K562 (cell line): ENCODE measurements at regions not wholly inside any gene's neighbourhood (a gene's known extent, or its start where the extent isn't known, plus 50 kb on each side); places are given as distances from the start of the nearest gene placed in this dataset.

Experiments
- ATAC-seq: fragments of 200-7000 bp; cut with Tn5 transposase; 3 replicates; pipeline ENCODE4 v1.9.1; 2020; ENCODE audit warnings: moderate library complexity
- BruUV-seq: library from RNA; stranded (reverse); fragments of 400-500 nt; replicated peaks from 2 replicates; lab custom pipeline; 2021; lab: Mats Ljungman, UMichigan
- CTCF ChIA-PET: fragments of 300-600 bp; formaldehyde crosslinking; extraction: SDS; loops from one replicate; lab custom pipeline; 2021; ENCODE audit warnings: low intra/inter-chr PET ratio; lab: Yijun Ruan, JAX
- POLR2A ChIA-PET: fragments of 300-600, 350-650 bp; sonication (Branson Sonifier 250); formaldehyde crosslinking; extraction: SDS; loops from one replicate; lab custom pipeline; 2021; ENCODE audit warnings: antibody characterized with exemption, inconsistent platforms; lab: Yijun Ruan, JAX
- DNase-seq, 4 experiments: peaks; one replicate each; pipeline versions ENCODE4 v3.0.0 to v3.0.0-alpha.2; 2011 to 2018; ENCODE audit warnings: low spot score in 3 of 4, mixed read lengths in 3 of 4; ENCODE audit errors: extremely low read depth in 1 of 4
- FAIRE-seq: peaks from 2 replicates; lab custom pipeline; 2011; peaks lifted over from hg19 to GRCh38; lab: Jason Lieb, UNC
- H2AFZ ChIP-seq: 2 replicates; pipeline ENCODE4 v1.6.0; 2011; ENCODE audit warnings: low read depth, low read length, control low read depth, inconsistent platforms
- H3K27ac ChIP-seq: fragments of 200-600 bp; 3 replicates; pipeline ENCODE4 v1.8.0; 2011; ENCODE audit warnings: low read depth, mild to moderate bottlenecking, control low read depth, inconsistent platforms, low read length, moderate library complexity, mixed read lengths; ENCODE audit errors: extremely low read depth
- H3K27me3 ChIP-seq, 2 experiments: fragments of 300-600 bp in 1 of 2; 2 replicates in 1 of 2; 3 replicates in 1 of 2; pipeline versions ENCODE4 v1.6.0 to v1.8.0; 2011; ENCODE audit warnings: inconsistent platforms in 2 of 2, low read length in 2 of 2, mild to moderate bottlenecking in 1 of 2, mixed read lengths in 1 of 2, moderate library complexity in 1 of 2; ENCODE audit not compliant: control insufficient read depth in 2 of 2, insufficient read depth in 2 of 2
- H3K36me3 ChIP-seq: fragments of 300-600 bp; 3 replicates; pipeline ENCODE4 v1.8.0; 2011; ENCODE audit warnings: mild to moderate bottlenecking, low read length, inconsistent platforms; ENCODE audit not compliant: control insufficient read depth, insufficient read depth
- H3K4me1 ChIP-seq, 2 experiments: fragments of 200-600 bp in 1 of 2; replicated peaks in 1 of 2; 2 replicates in 1 of 2; 3 replicates in 1 of 2; pipeline versions ENCODE4 v1.5.1 to v1.8.0; 2011; ENCODE audit warnings: inconsistent platforms in 2 of 2, low read length in 2 of 2, mild to moderate bottlenecking in 1 of 2, mixed read lengths in 1 of 2, moderate library complexity in 1 of 2; ENCODE audit not compliant: control insufficient read depth in 2 of 2, insufficient read depth in 2 of 2
- H3K4me2 ChIP-seq: 2 replicates; pipeline ENCODE4 v1.6.1; 2011; ENCODE audit warnings: low read length, control low read depth, inconsistent platforms, mixed read lengths; ENCODE audit not compliant: insufficient read depth
- H3K4me3 ChIP-seq: fragments of 200-600 bp; sonication (generic), shearing (Covaris generic); 2 replicates; pipeline ENCODE4 v1.5.1; 2016; ENCODE audit warnings: control low read depth, inconsistent platforms
- H3K79me2 ChIP-seq: fragments of 200-600 bp; 3 replicates; pipeline ENCODE4 v1.8.0; 2011; ENCODE audit warnings: low read length, inconsistent platforms; ENCODE audit not compliant: control insufficient read depth, insufficient read depth
- H3K9ac ChIP-seq, 2 experiments: 2 replicates each; pipeline versions ENCODE4 v1.6.0 to v1.6.1; 2011; ENCODE audit warnings: low read depth in 2 of 2, low read length in 2 of 2, control low read depth in 1 of 2, inconsistent platforms in 1 of 2, mild to moderate bottlenecking in 1 of 2, mixed read lengths in 1 of 2; ENCODE audit not compliant: insufficient read depth in 1 of 2
- H3K9me1 ChIP-seq: one replicate; pipeline ENCODE4 v1.6.0; 2011; ENCODE audit warnings: inconsistent platforms, mild to moderate bottlenecking, low read length, moderate library complexity; ENCODE audit not compliant: control insufficient read depth, insufficient read depth
- H3K9me3 ChIP-seq: replicated peaks from 2 replicates; pipeline ENCODE4 v1.5.1; 2011; ENCODE audit warnings: low read depth, low read length, inconsistent platforms; ENCODE audit not compliant: control insufficient read depth, insufficient read depth
- H4K20me1 ChIP-seq: replicated peaks from 2 replicates; pipeline ENCODE4 v1.6.1; 2011; ENCODE audit warnings: low read length, inconsistent platforms, mixed read lengths; ENCODE audit not compliant: control insufficient read depth, insufficient read depth
- CBFA2T3 ChIP-seq: fragments of 450-650 bp; IDR thresholded peaks from 2 replicates; pipeline ENCODE4 v1.6.1; 2017
- ILF3 ChIP-seq: fragments of 450-650 bp; IDR thresholded peaks from 2 replicates; pipeline ENCODE4 v1.6.1; 2018; ENCODE audit warnings: antibody characterized with exemption, mild to moderate bottlenecking, moderate library complexity, borderline replicate concordance
- IRF9 ChIP-seq: fragments of 450-650 bp; IDR thresholded peaks from 2 replicates; pipeline ENCODE4 v1.6.1; 2016; ENCODE audit warnings: missing biosample characterization, missing genetic modification characterization
- NFE2 ChIP-seq: IDR thresholded peaks from 2 replicates; pipeline ENCODE4 v1.6.1; 2014; ENCODE audit warnings: antibody characterized with exemption, low read depth
- RBBP5 ChIP-seq: fragments of 200-600 bp; sonication (generic); IDR thresholded peaks from 2 replicates; pipeline ENCODE4 v1.6.1; 2012; ENCODE audit warnings: borderline replicate concordance, mild to moderate bottlenecking, low read length, control low read depth, inconsistent platforms; ENCODE audit not compliant: insufficient read depth, poor library complexity, severe bottlenecking
- RBM22 ChIP-seq: fragments of 200-400 bp; formaldehyde crosslinking; IDR thresholded peaks from 2 replicates; pipeline ENCODE4 v1.6.1; 2018; ENCODE audit warnings: low read length, low read depth; ENCODE audit not compliant: poor library complexity, severe bottlenecking
- TAL1 ChIP-seq: fragments of 450-650 bp; IDR thresholded peaks from 2 replicates; pipeline ENCODE4 v1.6.1; 2016; ENCODE audit warnings: mild to moderate bottlenecking
- TEAD4 ChIP-seq, 2 experiments: sonication (generic) in 1 of 2; formaldehyde crosslinking in 1 of 2; IDR thresholded peaks; 2 replicates each; pipeline versions ENCODE4 v1.6.1 to v1.8.0; 2012 to 2022; ENCODE audit warnings: borderline replicate concordance in 1 of 2, inconsistent platforms in 1 of 2, low read length in 1 of 2, mild to moderate bottlenecking in 1 of 2, missing genetic modification reagents in 1 of 2
- ZNF12 ChIP-seq: sonication (generic); formaldehyde crosslinking; IDR thresholded peaks from 2 replicates; pipeline ENCODE4 v1.4.0; 2020; ENCODE audit warnings: mild to moderate bottlenecking, missing genetic modification reagents
- ZNF133 ChIP-seq: fragments of 250-450 bp; sonication (Bioruptor Pico); IDR thresholded peaks from 2 replicates; pipeline ENCODE4 v1.4.0; 2020; ENCODE audit warnings: mild to moderate bottlenecking
- ZNF212 ChIP-seq: fragments of 450-650 bp; formaldehyde crosslinking; IDR thresholded peaks from 2 replicates; pipeline ENCODE4 v1.4.0; 2020; ENCODE audit warnings: mild to moderate bottlenecking
- ZSCAN29 ChIP-seq: fragments of 450-650 bp; IDR thresholded peaks from 2 replicates; pipeline ENCODE4 v1.6.1; 2017
- WGBS: fragments of 100-300 bp; shearing (Covaris generic); methylation state at CpG from one replicate; pipeline ENCODE4 v1.1.6; 2016; ENCODE audit warnings: low coverage, mixed read lengths; ENCODE audit not compliant: insufficient coverage; ENCODE audit errors: missing lambda C conversion rate; 5-methylcytosine and 5-hydroxymethylcytosine counted together
- in situ Hi-C: fragments of 300-500 bp; cut with MboI; formaldehyde crosslinking; loops from 4 replicates; pipeline ENCODE4 v1.15.0; 2018; ENCODE audit warnings: inconsistent platforms, mixed read lengths
- intact Hi-C: fragments of 100-400 bp; cut with micrococcal nuclease; formaldehyde crosslinking; loops from 2 replicates; pipeline ENCODE4 v1.14.2; 2022
- TF ChIP-seq, protein P1 (sequence below): fragments of 450-650 bp; IDR thresholded peaks from 2 replicates; pipeline ENCODE4 v1.7.0; 2016; ENCODE audit warnings: borderline replicate concordance
- TF ChIP-seq, protein P2 (sequence below): fragments of 250-450 bp; sonication (Bioruptor Pico); IDR thresholded peaks from 2 replicates; pipeline ENCODE4 v1.4.0; 2020; ENCODE audit warnings: borderline replicate concordance

GRCh38 chr5:39732166-39732565 is 307.4 kb upstream of the DAB2 start:
- TF ChIP-seq, protein P1, sequence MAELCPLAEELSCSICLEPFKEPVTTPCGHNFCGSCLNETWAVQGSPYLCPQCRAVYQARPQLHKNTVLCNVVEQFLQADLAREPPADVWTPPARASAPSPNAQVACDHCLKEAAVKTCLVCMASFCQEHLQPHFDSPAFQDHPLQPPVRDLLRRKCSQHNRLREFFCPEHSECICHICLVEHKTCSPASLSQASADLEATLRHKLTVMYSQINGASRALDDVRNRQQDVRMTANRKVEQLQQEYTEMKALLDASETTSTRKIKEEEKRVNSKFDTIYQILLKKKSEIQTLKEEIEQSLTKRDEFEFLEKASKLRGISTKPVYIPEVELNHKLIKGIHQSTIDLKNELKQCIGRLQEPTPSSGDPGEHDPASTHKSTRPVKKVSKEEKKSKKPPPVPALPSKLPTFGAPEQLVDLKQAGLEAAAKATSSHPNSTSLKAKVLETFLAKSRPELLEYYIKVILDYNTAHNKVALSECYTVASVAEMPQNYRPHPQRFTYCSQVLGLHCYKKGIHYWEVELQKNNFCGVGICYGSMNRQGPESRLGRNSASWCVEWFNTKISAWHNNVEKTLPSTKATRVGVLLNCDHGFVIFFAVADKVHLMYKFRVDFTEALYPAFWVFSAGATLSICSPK = no peak
- TF ChIP-seq TAL1 = peak; percentile 56
- no peak for TF ChIP-seq ZNF12 (CRISPR knock-in tag)
- peak; percentile 53 for TF ChIP-seq CBFA2T3
- TF ChIP-seq TEAD4 (IDR thresholded peaks at IDR 0.05; ENCODE audit: low read length) = peak; percentile 55
- TF ChIP-seq TEAD4 (CRISPR knock-in tag; IDR thresholded peaks at IDR 0.05; ENCODE audit: borderline replicate concordance) = no peak
- 0% methylated on average over 5 of the region's 5 CpGs for WGBS
- H3K9me3 ChIP-seq = no peaks in the 10 kb centered on the region
- no TSS peak for BruUV-seq
- H3K9me1 ChIP-seq = no peaks in the 10 kb centered on the region
- H2AFZ ChIP-seq = no peak overlapping the region
- no peak overlapping the region for H3K4me3 ChIP-seq
- H3K27ac ChIP-seq = no peak overlapping the region
- H3K27me3 ChIP-seq = no peaks in the 10 kb centered on the region
- DNase-seq (no peak), FAIRE-seq (no peak), ATAC-seq (no peak)
- H3K9ac ChIP-seq = no peak overlapping the region
- no peaks in the 10 kb centered on the region for H3K36me3 ChIP-seq
- in situ Hi-C loops = no loop called here
- H4K20me1 ChIP-seq = no peaks in the 10 kb centered on the region
- POLR2A ChIA-PET = no interaction called here
- H3K79me2 ChIP-seq = no peaks in the 10 kb centered on the region
- intact Hi-C loops = no loop called here
- no peak overlapping the region for H3K4me2 ChIP-seq
- CTCF ChIA-PET = no interaction called here
- H3K4me1 ChIP-seq = no peaks in the 10 kb centered on the region

DNA sequence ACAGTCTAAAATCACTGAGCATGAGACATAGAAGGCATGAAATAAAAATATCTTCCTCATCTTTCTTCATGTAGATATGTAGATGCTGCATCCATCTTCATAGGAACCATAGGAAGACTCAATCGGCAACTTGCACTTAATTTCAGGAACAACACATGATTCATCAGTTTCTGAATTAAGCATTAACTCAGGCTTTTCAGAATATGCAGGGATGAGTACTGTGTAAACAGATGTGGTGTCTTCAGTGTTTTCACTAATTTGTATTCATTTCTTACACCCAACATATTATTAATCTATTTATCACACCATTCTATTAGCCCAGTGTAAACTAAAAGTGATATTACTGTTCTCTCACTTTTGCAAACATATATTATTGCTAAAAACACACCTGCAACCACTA is 305.9 kb upstream of the DAB2 start:
- Histone ChIP-seq H3K9me3 (no peaks in the 10 kb centered on the region), H3K4me3 (no peak overlapping the region), H3K27me3 (no peaks in the 10 kb centered on the region), H3K27ac (no peak overlapping the region), H3K79me2 (no peaks in the 10 kb centered on the region), H3K4me1 (no peaks in the 10 kb centered on the region), H3K36me3 (no peaks in the 10 kb centered on the region), H3K9me1 (no peaks in the 10 kb centered on the region), H4K20me1 (no peaks in the 10 kb centered on the region), H3K4me2 (no peak overlapping the region), H2AFZ (no peak overlapping the region), H3K9ac (no peak overlapping the region)
- ChIA-PET POLR2A (no interaction called here), CTCF (no interaction called here)
- DNase-seq (no peak), ATAC-seq (no peak), FAIRE-seq (no peak)
- in situ Hi-C loops (no loop called here), intact Hi-C loops (no loop called here)
- 5% methylated on average over 1 of the region's 1 CpG for WGBS
- BruUV-seq = no TSS peak
- TF ChIP-seq ZNF212 (no peak), RBM22 (no peak), IRF9 (no peak), ZNF133 (CRISPR knock-in tag) (no peak), ZSCAN29 (no peak), NFE2 (no peak), RBBP5 (no peak), ILF3 (no peak)
- TF ChIP-seq, protein P2, sequence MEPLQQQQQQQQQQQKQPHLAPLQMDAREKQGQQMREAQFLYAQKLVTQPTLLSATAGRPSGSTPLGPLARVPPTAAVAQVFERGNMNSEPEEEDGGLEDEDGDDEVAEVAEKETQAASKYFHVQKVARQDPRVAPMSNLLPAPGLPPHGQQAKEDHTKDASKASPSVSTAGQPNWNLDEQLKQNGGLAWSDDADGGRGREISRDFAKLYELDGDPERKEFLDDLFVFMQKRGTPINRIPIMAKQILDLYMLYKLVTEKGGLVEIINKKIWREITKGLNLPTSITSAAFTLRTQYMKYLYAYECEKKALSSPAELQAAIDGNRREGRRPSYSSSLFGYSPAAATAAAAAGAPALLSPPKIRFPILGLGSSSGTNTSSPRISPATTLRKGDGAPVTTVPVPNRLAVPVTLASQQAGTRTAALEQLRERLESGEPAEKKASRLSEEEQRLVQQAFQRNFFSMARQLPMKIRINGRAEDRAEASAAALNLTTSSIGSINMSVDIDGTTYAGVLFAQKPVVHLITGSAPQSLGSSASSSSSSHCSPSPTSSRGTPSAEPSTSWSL (CRISPR knock-in tag) = no peak
